ENCODE measurements at regions not wholly inside any gene's neighbourhood (a gene's known extent, or its start where the extent isn't known, plus 50 kb on each side); places are given as distances from the start of the nearest gene placed in this dataset.
"Not testable (repeated sequence)": the region's sequence is repeated elsewhere in the genome, so short reads cannot be mapped to it uniquely, and the experiment has no call there.

- H3K4me1 ChIP-seq (ENCODE audit: control insufficient read depth, insufficient read depth, low read length): no peaks in the 10 kb centered on the region
- H3K9me3 ChIP-seq (replicated peaks; ENCODE audit: low read length): no peaks in the 10 kb centered on the region
- no peaks in the 10 kb centered on the region for H3K36me3 ChIP-seq (ENCODE audit: insufficient read depth, low read length)
- H3K4me3 ChIP-seq (ENCODE audit: low read length): no peak overlapping the region
- no peaks in the 10 kb centered on the region for H3K27me3 ChIP-seq (ENCODE audit: control insufficient read depth, insufficient read depth, low read length)
- no peak overlapping the region for H3K4me2 ChIP-seq (ENCODE audit: low read length)
- no peak overlapping the region for H3K9ac ChIP-seq (ENCODE audit: low read depth, low read length)
Measured at GRCh38 chr2:78811955-78812610, 213.4 kb upstream of the REG3G start.

GRCh38 chr2:78814331-78814986 lies 211.0 kb upstream of the REG3G start:
- Histone ChIP-seq H3K9me3 (replicated peaks; ENCODE audit: low read length) (no peaks in the 10 kb centered on the region), H3K27me3 (ENCODE audit: control insufficient read depth, insufficient read depth, low read length) (no peaks in the 10 kb centered on the region), H3K36me3 (ENCODE audit: insufficient read depth, low read length) (no peaks in the 10 kb centered on the region), H3K9ac (ENCODE audit: low read depth, low read length) (no peak overlapping the region), H3K4me3 (ENCODE audit: low read length) (no peak overlapping the region), H3K4me2 (ENCODE audit: low read length) (no peak overlapping the region), H3K4me1 (ENCODE audit: control insufficient read depth, insufficient read depth, low read length) (no peaks in the 10 kb centered on the region)

DNA sequence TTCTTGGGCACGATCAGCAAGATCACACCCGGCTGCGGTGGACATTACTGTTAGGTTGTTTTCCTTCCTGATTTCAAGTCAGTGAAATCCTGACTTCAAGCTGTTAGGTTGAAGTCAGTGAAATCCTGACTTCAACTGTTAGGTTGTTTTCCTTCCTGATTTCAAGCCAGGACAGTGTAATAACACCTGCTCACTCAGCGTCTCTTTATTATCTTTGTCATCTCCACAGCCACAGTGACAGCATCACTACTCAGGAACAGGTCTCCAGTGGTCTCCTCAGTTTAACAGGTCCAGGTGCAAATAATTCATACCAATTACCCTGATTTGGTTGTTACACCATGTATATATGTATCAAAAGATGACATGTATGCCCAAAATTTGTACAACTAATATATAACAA lies 208.1 kb upstream of the REG3G start:
- H3K36me3 ChIP-seq (ENCODE audit: insufficient read depth, low read length): no peaks in the 10 kb centered on the region
- H3K4me3 ChIP-seq (ENCODE audit: low read length): no peak overlapping the region
- no peaks in the 10 kb centered on the region for H3K27me3 ChIP-seq (ENCODE audit: control insufficient read depth, insufficient read depth, low read length)
- no peaks in the 10 kb centered on the region for H3K4me1 ChIP-seq (ENCODE audit: control insufficient read depth, insufficient read depth, low read length)
- no peak overlapping the region for H3K4me2 ChIP-seq (ENCODE audit: low read length)
- no peaks in the 10 kb centered on the region for H3K9me3 ChIP-seq (replicated peaks; ENCODE audit: low read length)
- no peak overlapping the region for H3K9ac ChIP-seq (ENCODE audit: low read depth, low read length)

DNA sequence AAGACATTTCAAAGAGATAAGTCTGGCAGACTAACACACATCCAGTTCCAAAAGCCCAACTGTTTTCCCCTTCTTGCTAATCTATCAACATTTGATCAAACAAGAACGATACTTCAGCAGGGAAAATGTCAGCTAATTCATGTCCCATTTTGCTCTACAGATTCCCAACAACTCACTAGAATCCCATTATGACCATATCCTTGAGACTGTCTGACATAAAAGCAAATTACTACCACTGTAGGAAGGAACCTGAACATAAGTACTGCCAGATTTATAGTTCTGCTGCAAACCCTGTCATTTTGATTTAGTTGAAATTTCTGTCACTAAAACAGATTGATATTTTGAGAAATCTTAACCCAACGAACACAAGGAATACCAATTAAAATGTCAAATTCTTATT lies 193.0 kb upstream of the REG3G start:
- Histone ChIP-seq H3K36me3 (ENCODE audit: insufficient read depth, low read length) (no peaks in the 10 kb centered on the region), H3K9ac (ENCODE audit: low read depth, low read length) (no peak overlapping the region), H3K27me3 (ENCODE audit: control insufficient read depth, insufficient read depth, low read length) (no peaks in the 10 kb centered on the region), H3K4me1 (ENCODE audit: control insufficient read depth, insufficient read depth, low read length) (no peaks in the 10 kb centered on the region), H3K4me3 (ENCODE audit: low read length) (no peak overlapping the region), H3K9me3 (replicated peaks; ENCODE audit: low read length) (no peaks in the 10 kb centered on the region), H3K4me2 (ENCODE audit: low read length) (no peak overlapping the region)

DNA sequence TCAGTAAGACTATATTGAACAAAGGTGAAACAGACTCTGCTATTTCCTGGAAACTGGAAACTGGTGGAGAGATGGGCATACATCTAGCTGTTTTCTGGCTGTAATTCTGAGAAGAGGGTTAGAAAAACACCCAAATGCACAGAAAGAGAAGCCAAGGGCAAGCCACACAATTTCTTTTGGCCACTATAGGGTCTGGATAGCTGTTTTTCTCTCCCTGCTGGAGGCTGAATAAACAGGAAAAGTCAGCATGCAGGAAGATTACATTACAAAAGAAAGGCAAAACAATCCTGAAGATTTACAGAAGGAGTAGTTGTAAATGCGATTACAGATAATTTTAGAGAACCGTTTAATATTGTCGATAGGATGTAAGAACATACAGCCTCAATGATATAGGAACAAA lies 186.2 kb upstream of the REG3G start:
- Histone ChIP-seq H3K27me3 (ENCODE audit: control insufficient read depth, insufficient read depth, low read length) (no peaks in the 10 kb centered on the region), H3K9me3 (replicated peaks; ENCODE audit: low read length) (no peaks in the 10 kb centered on the region), H3K4me3 (ENCODE audit: low read length) (no peak overlapping the region), H3K36me3 (ENCODE audit: insufficient read depth, low read length) (no peaks in the 10 kb centered on the region), H3K9ac (ENCODE audit: low read depth, low read length) (no peak overlapping the region), H3K4me2 (ENCODE audit: low read length) (no peak overlapping the region), H3K4me1 (ENCODE audit: control insufficient read depth, insufficient read depth, low read length) (no peaks in the 10 kb centered on the region)

GRCh38 chr2:78840311-78840710 lies 185.2 kb upstream of the REG3G start:
- H3K4me2 ChIP-seq (ENCODE audit: low read length); H3K9me3 ChIP-seq (replicated peaks; ENCODE audit: low read length); H3K4me3 ChIP-seq (ENCODE audit: low read length); H3K9ac ChIP-seq (ENCODE audit: low read depth, low read length); H3K27me3 ChIP-seq (ENCODE audit: control insufficient read depth, insufficient read depth, low read length); H3K36me3 ChIP-seq (ENCODE audit: insufficient read depth, low read length); H3K4me1 ChIP-seq (ENCODE audit: control insufficient read depth, insufficient read depth, low read length): not testable (repeated sequence)

DNA sequence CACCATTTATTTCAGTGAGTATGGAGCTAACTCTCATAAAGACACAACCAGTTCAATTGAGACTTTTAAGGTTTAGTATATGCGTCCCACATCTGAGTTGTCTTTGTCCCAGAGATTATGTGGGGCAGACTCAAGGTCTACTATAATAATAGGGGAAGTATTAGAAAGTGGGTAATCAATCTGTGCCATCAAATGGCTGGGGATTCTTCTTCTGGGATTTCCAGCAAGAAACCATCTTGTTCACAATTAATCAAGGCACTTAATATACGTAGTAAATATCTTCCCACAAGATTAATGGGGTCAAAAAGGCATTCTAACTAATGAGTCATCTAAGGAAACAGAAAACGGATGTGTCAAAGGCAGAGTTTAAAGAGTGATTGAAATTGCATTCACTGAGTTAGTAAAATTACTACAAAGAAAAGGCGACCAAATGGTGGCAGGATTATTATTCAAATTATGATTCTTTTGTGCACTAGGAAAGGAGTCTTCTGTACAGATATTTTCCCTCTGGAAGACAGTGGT lies 179.8 kb upstream of the REG3G start:
- no peaks in the 10 kb centered on the region for H3K27me3 ChIP-seq (ENCODE audit: control insufficient read depth, insufficient read depth, low read length)
- H3K9ac ChIP-seq (ENCODE audit: low read depth, low read length): no peak overlapping the region
- no peak overlapping the region for H3K4me3 ChIP-seq (ENCODE audit: low read length)

GRCh38 chr2:78861546-78861945 lies 164.0 kb upstream of the REG3G start:
- no peak overlapping the region for H3K4me2 ChIP-seq (ENCODE audit: low read length)
- H3K4me3 ChIP-seq (ENCODE audit: low read length): no peak overlapping the region
- no peaks in the 10 kb centered on the region for H3K4me1 ChIP-seq (ENCODE audit: control insufficient read depth, insufficient read depth, low read length)
- H3K27me3 ChIP-seq (ENCODE audit: control insufficient read depth, insufficient read depth, low read length): no peaks in the 10 kb centered on the region
- H3K9ac ChIP-seq (ENCODE audit: low read depth, low read length): no peak overlapping the region
- no peaks in the 10 kb centered on the region for H3K36me3 ChIP-seq (ENCODE audit: insufficient read depth, low read length)
- H3K9me3 ChIP-seq (replicated peaks; ENCODE audit: low read length): peaks cover 7% of the 10 kb centered on the region

More for the DNA sequence above, 179.8 kb upstream of the REG3G start:
- H3K4me2 ChIP-seq (ENCODE audit: low read length): no peak overlapping the region
- no peaks in the 10 kb centered on the region for H3K36me3 ChIP-seq (ENCODE audit: insufficient read depth, low read length)
- H3K9me3 ChIP-seq (replicated peaks; ENCODE audit: low read length): no peaks in the 10 kb centered on the region
- no peaks in the 10 kb centered on the region for H3K4me1 ChIP-seq (ENCODE audit: control insufficient read depth, insufficient read depth, low read length)

DNA sequence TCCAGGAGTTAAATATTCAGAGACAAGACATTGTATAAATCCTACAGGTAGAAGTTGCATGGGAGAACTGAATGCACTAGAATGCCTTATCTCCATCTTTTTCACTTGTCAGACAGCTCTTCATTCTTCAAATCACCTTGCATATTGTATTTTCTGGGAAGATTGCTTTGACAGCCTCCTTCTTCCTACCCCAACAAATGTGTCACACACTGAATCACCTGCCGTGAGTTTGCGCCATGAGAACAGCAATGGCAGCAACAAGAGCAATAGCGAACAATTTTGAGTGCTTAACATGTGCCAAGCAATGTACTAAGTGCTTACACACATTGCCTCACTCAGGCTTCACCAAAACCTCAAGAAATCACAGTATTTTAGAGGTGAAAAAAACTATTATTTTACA lies 161.3 kb upstream of the REG3G start:
- no peak overlapping the region for H3K4me2 ChIP-seq (ENCODE audit: low read length)
- H3K4me3 ChIP-seq (ENCODE audit: low read length): no peak overlapping the region
- H3K9ac ChIP-seq (ENCODE audit: low read depth, low read length): no peak overlapping the region
- H3K27me3 ChIP-seq (ENCODE audit: control insufficient read depth, insufficient read depth, low read length): no peaks in the 10 kb centered on the region
- no peaks in the 10 kb centered on the region for H3K4me1 ChIP-seq (ENCODE audit: control insufficient read depth, insufficient read depth, low read length)
- peaks cover 7% of the 10 kb centered on the region for H3K9me3 ChIP-seq (replicated peaks; ENCODE audit: low read length)
- no peaks in the 10 kb centered on the region for H3K36me3 ChIP-seq (ENCODE audit: insufficient read depth, low read length)

- H3K36me3 ChIP-seq (ENCODE audit: insufficient read depth, low read length): no peaks in the 10 kb centered on the region
- H3K4me3 ChIP-seq (ENCODE audit: low read length): no peak overlapping the region
- no peak overlapping the region for H3K9ac ChIP-seq (ENCODE audit: low read depth, low read length)
- H3K27me3 ChIP-seq (ENCODE audit: control insufficient read depth, insufficient read depth, low read length): no peaks in the 10 kb centered on the region
- no peaks in the 10 kb centered on the region for H3K4me1 ChIP-seq (ENCODE audit: control insufficient read depth, insufficient read depth, low read length)
- H3K9me3 ChIP-seq (replicated peaks; ENCODE audit: low read length): peaks cover 7% of the 10 kb centered on the region
- no peak overlapping the region for H3K4me2 ChIP-seq (ENCODE audit: low read length)
Measured at GRCh38 chr2:78865667-78866066, 159.8 kb upstream of the REG3G start.

DNA sequence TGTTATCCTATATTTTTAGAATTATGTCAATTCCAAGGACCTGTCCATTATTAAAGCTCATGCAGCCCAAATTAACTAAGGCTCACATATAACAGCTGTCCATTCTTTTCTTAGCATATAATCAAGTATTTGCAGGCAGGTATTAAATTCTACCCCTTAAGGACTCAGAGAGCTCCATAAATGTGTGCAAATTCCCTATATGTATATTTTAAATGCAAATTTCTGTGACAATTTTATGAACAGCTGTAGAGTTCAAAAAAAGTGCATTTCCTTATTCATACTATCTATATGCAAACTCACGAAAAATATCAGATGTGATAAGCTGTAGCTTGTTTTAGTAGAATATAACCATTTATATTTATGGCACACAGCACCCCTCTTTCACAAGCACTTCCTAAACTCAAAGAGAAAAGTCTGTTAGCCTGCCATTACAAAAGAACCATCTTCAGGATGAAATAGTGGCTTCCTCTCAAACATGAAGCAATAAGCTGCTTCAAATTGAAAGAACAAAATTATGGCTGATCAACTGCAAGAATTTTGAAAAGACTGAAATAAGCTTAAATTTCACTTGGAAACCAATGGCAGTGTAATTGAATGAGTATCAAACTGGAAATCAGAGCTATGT lies 155.0 kb upstream of the REG3G start:
- Histone ChIP-seq H3K9ac (ENCODE audit: low read depth, low read length) (no peak overlapping the region), H3K4me3 (ENCODE audit: low read length) (no peak overlapping the region), H3K36me3 (ENCODE audit: insufficient read depth, low read length) (no peaks in the 10 kb centered on the region), H3K9me3 (replicated peaks; ENCODE audit: low read length) (no peaks in the 10 kb centered on the region), H3K4me2 (ENCODE audit: low read length) (no peak overlapping the region), H3K4me1 (ENCODE audit: control insufficient read depth, insufficient read depth, low read length) (no peaks in the 10 kb centered on the region), H3K27me3 (ENCODE audit: control insufficient read depth, insufficient read depth, low read length) (no peaks in the 10 kb centered on the region)

Measured in skeletal muscle satellite cell (primary cell).